ENCODE measurements at regions not wholly inside any gene's neighbourhood (a gene's known extent, or its start where the extent isn't known, plus 50 kb on each side); places are given as distances from the start of the nearest gene placed in this dataset.

DNA sequence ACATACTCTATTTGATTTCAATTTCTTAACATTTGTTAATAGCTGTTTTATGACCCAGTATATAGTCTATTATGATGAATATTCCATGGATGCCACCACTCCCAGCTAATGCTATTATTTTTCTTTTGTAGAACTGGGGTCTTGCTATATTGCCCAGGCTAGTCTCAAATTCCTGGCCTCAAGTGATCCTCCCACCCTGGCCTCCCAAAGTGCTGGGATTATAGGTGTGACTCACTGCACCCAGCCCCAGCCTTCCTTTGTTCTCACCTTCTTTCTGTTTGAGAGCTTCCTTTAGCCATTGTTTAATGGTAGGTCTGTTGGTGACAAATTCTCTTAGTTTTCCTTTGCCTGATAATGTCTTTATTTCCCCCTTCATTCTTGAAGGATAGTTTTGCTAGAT, 52.9 kb upstream of the AMOTL1 start:
- intact Hi-C loops (cut with DNase I) = no loop called here
- ATAC-seq (no peak), DNase-seq (ENCODE audit: low spot score) (no peak)

DNA sequence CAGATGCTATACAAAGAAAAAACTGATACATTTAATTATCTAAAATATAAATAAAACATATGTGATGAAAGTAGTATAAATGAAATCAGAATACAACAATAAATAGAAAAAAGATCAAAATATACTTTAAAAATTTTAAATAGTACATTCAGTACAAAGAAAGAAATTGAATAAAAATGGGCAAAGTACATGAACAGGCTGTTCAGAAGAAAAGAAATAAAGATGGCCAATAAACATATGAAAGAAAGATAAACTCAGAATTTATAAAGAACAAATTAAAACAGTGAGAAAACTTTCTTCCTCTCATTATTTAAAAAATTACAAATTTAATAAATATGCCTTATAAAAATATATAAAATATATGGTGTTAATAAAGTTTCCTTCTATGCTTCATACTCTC, 50.5 kb upstream of the AMOTL1 start:
- ATAC-seq = no peak
- DNase-seq (ENCODE audit: low spot score) = no peak
- intact Hi-C loops (cut with DNase I) = no loop called here

All from sciatic nerve (tissue), 2 donors.